GM12878 (cell line): ENCODE measurements at regions not wholly inside any gene's neighbourhood (a gene's known extent, or its start where the extent isn't known, plus 50 kb on each side); places are given as distances from the start of the nearest gene placed in this dataset.
A peak's percentile ranks its signal among the peaks of the same experiment; 100 is the strongest.

Experiments used
- ATAC-seq: fragments of 200-7000 bp; cut with Tn5 transposase; 3 replicates; pipeline ENCODE4 v1.9.1; 2020; ENCODE audit warnings: mild to moderate bottlenecking, moderate library complexity
- BruUV-seq: library from RNA; stranded (reverse); fragments of 400-500 nt; replicated peaks from 2 replicates; lab custom pipeline; 2021; lab: Mats Ljungman, UMichigan
- CTCF ChIA-PET: fragments of 300-600 bp; sonication (Branson Sonifier 250); formaldehyde crosslinking; extraction: SDS; loops from one replicate; lab custom pipeline; 2021; ENCODE audit warnings: inconsistent platforms; lab: Yijun Ruan, JAX
- POLR2A ChIA-PET: fragments of 350-600 bp; formaldehyde crosslinking; extraction: SDS; loops from one replicate; lab custom pipeline; 2021; ENCODE audit warnings: inconsistent platforms; lab: Charles Lee
- RAD21 ChIA-PET: fragments of 300-600 bp; sonication (Branson Sonifier 250); formaldehyde crosslinking; loops from one replicate; lab custom pipeline; 2023; ENCODE audit warnings: antibody characterized with exemption; ENCODE audit not compliant: unreplicated experiment; lab: Charles Lee
- SMC1A ChIA-PET: fragments of 300-600 bp; sonication (Branson Sonifier 250); formaldehyde crosslinking; loops from one replicate; lab custom pipeline; 2023; ENCODE audit not compliant: unreplicated experiment, uncharacterized antibody; lab: Charles Lee
- DNase-seq: peaks from one replicate; pipeline ENCODE4 v3.0.0-alpha.2; 2011; ENCODE audit warnings: low read depth, low spot score
- FAIRE-seq: peaks from 3 replicates; lab custom pipeline; 2011; peaks lifted over from hg19 to GRCh38; lab: Jason Lieb, UNC
- H2AFZ ChIP-seq: 2 replicates; pipeline ENCODE4 v1.6.0; 2011; ENCODE audit warnings: low read depth, low read length, control low read depth; ENCODE audit not compliant: control insufficient read depth
- H3K27ac ChIP-seq: 2 replicates; pipeline ENCODE4 v1.5.1; 2011; ENCODE audit warnings: control low read depth; ENCODE audit not compliant: control insufficient read depth, insufficient read depth
- H3K27me3 ChIP-seq, 2 experiments: replicated peaks in 1 of 2; 2 replicates each; pipeline versions ENCODE4 v1.6.0 to v1.6.1; 2011; ENCODE audit warnings: low read length in 1 of 2; ENCODE audit not compliant: control insufficient read depth in 2 of 2, insufficient read depth in 2 of 2
- H3K36me3 ChIP-seq, 2 experiments: 2 replicates each; pipeline ENCODE4 v1.5.1; 2011; ENCODE audit warnings: low read length in 1 of 2; ENCODE audit not compliant: control insufficient read depth in 2 of 2, insufficient read depth in 2 of 2
- H3K4me1 ChIP-seq: 2 replicates; pipeline ENCODE4 v1.6.1; 2011; ENCODE audit warnings: mild to moderate bottlenecking, low read length, moderate library complexity, mixed read lengths; ENCODE audit not compliant: control insufficient read depth, insufficient read depth
- H3K4me2 ChIP-seq: 2 replicates; pipeline ENCODE4 v1.6.0; 2011; ENCODE audit warnings: control low read depth; ENCODE audit not compliant: control insufficient read depth, insufficient read depth
- H3K4me3 ChIP-seq: fragments of 200-600 bp; sonication (generic); 2 replicates; pipeline ENCODE4 v1.5.1; 2016
- H3K79me2 ChIP-seq: 2 replicates; pipeline ENCODE4 v1.6.0; 2011; ENCODE audit warnings: low read length; ENCODE audit not compliant: control insufficient read depth, insufficient read depth
- H3K9ac ChIP-seq: 2 replicates; pipeline ENCODE4 v1.8.0; 2011; ENCODE audit warnings: low read length, control low read depth, mixed read lengths; ENCODE audit not compliant: control insufficient read depth, insufficient read depth
- H3K9me3 ChIP-seq: replicated peaks from 3 replicates; pipeline ENCODE4 v1.5.1; 2011; ENCODE audit warnings: mild to moderate bottlenecking, low read length; ENCODE audit not compliant: control insufficient read depth, insufficient read depth
- H4K20me1 ChIP-seq: 2 replicates; pipeline ENCODE4 v1.6.0; 2011; ENCODE audit not compliant: control insufficient read depth, insufficient read depth
- ATF7 ChIP-seq: fragments of 450-650 bp; IDR thresholded peaks from 2 replicates; pipeline ENCODE4 v1.6.1; 2016; ENCODE audit warnings: low read depth, mild to moderate bottlenecking
- BMI1 ChIP-seq: fragments of 450-650 bp; IDR thresholded peaks from 2 replicates; pipeline ENCODE4 v1.6.1; 2016; ENCODE audit warnings: mild to moderate bottlenecking, moderate library complexity, borderline replicate concordance
- CTCF ChIP-seq, 3 experiments: IDR thresholded peaks in 2 of 3; conservative IDR thresholded peaks in 1 of 3; 2 replicates each; pipeline ENCODE4 v1.5.1; 2011; ENCODE audit warnings: low read depth in 3 of 3, low read length in 3 of 3, mild to moderate bottlenecking in 3 of 3, control low read depth in 2 of 3, moderate library complexity in 2 of 3, inconsistent platforms in 1 of 3, mixed read lengths in 1 of 3; ENCODE audit not compliant: control insufficient read depth in 2 of 3, insufficient read depth in 1 of 3; ENCODE audit errors: extremely low read depth in 1 of 3
- NFYB ChIP-seq: IDR thresholded peaks from 2 replicates; pipeline ENCODE4 v1.6.1; 2011; ENCODE audit warnings: low read depth, mild to moderate bottlenecking, low read length, improper control_type of control experiment, moderate library complexity; ENCODE audit not compliant: insufficient read depth
- PML ChIP-seq: IDR thresholded peaks from 2 replicates; pipeline ENCODE4 v1.6.1; 2012; ENCODE audit warnings: low read length, inconsistent platforms
- POLR2A ChIP-seq: IDR thresholded peaks from 2 replicates; pipeline ENCODE4 v1.6.1; 2011; ENCODE audit warnings: low read depth, mild to moderate bottlenecking, low read length
- POU2F2 ChIP-seq: IDR thresholded peaks from 3 replicates; pipeline ENCODE4 v1.6.1; 2011; ENCODE audit warnings: low read depth, mild to moderate bottlenecking, low read length, borderline replicate concordance
- RCOR1 ChIP-seq: conservative IDR thresholded peaks from 2 replicates; pipeline ENCODE4 v1.6.1; 2012; ENCODE audit warnings: low read depth, low read length, improper control_type of control experiment
- SMC3 ChIP-seq: IDR thresholded peaks from 2 replicates; pipeline ENCODE4 v1.6.1; 2011; ENCODE audit warnings: low read length, improper control_type of control experiment, borderline replicate concordance
- SRF ChIP-seq, 2 experiments: IDR thresholded peaks; 2 replicates each; pipeline ENCODE4 v1.6.1; 2011; ENCODE audit warnings: low read depth in 2 of 2, low read length in 2 of 2, mild to moderate bottlenecking in 1 of 2, moderate library complexity in 1 of 2
- SUZ12 ChIP-seq: fragments of 200-600 bp; sonication (generic); IDR thresholded peaks from one replicate; pipeline ENCODE4 v1.6.1; 2018; ENCODE audit warnings: antibody characterized with exemption, mild to moderate bottlenecking; ENCODE audit not compliant: unreplicated experiment
- TARDBP ChIP-seq: IDR thresholded peaks from 2 replicates; pipeline ENCODE4 v1.6.1; 2016; ENCODE audit warnings: borderline replicate concordance
- ZBTB4 ChIP-seq: fragments of 450-650 bp; formaldehyde crosslinking; IDR thresholded peaks from 2 replicates; pipeline ENCODE4 v1.4.0; 2022; ENCODE audit warnings: mild to moderate bottlenecking, moderate library complexity
- WGBS: methylation state at CpG from one replicate; pipeline ENCODE4 v1.1.6; 2016; ENCODE audit warnings: low lambda C conversion rate; ENCODE audit not compliant: insufficient replicate concordance, insufficient coverage; ENCODE audit errors: missing lambda C conversion rate; 5-methylcytosine and 5-hydroxymethylcytosine counted together
- in situ Hi-C: fragments of 300-500 bp; cut with MboI; formaldehyde crosslinking; loops from 9 replicates; pipeline ENCODE4 v1.14.3; 2018; ENCODE audit warnings: mixed read lengths
- intact Hi-C: fragments of 100-400 bp; cut with micrococcal nuclease; formaldehyde crosslinking; loops from one replicate; pipeline ENCODE4 v1.14.2; 2022; ENCODE audit not compliant: unreplicated experiment

- no peaks in the 10 kb centered on the region for H3K4me1 ChIP-seq
- H3K36me3 ChIP-seq: no peaks in the 10 kb centered on the region
- DNase-seq (no peak), FAIRE-seq (peak; percentile 13), ATAC-seq (peak; percentile 72)
- no peaks in the 10 kb centered on the region for H3K9me3 ChIP-seq
- no peaks in the 10 kb centered on the region for H3K27me3 ChIP-seq
- SMC1A ChIA-PET: interaction anchor here (0.9 to 1.7 kb wide), 9 partner anchors 17 to 608 kb away, joined by 3 to 7 read pairs (median 3); no protein-coding TSS in a partner anchor
- H3K79me2 ChIP-seq: no peaks in the 10 kb centered on the region
- H3K4me2 ChIP-seq: no peak overlapping the region
- CTCF ChIA-PET: interaction anchor here (0.7 to 2.7 kb wide), 15 partner anchors 8 to 1405 kb away, joined by 3 to 10 read pairs (median 4); no protein-coding TSS in a partner anchor
- BruUV-seq: no TSS peak
- intact Hi-C loops (loop anchor here (2.0 kb wide), 1 partner anchor 605 kb away; no protein-coding TSS in a partner anchor), in situ Hi-C loops (no loop called here)
- RAD21 ChIA-PET: interaction anchor here (0.7 to 1.5 kb wide), 3 partner anchors 605 to 1405 kb away, joined by 3 to 6 read pairs (median 5); no protein-coding TSS in a partner anchor
- H3K27ac ChIP-seq: no peak overlapping the region
- peak; percentile 21 to 52 (median 42); a peak in 4 of 6 replicates for TF ChIP-seq CTCF (IDR thresholded peaks at IDR 0.05 in 2 of 3, conservative IDR thresholded peaks at IDR 0.05 in 1 of 3; ENCODE audit: control insufficient read depth in 2 of 3, extremely low read depth in 1 of 3, insufficient read depth in 1 of 3, low read depth in 3 of 3, low read length in 3 of 3)
- no peak for TF ChIP-seq ATF7
- TF ChIP-seq SMC3: peak; percentile 20; the same call in 1 of the 2 replicates
- 18% methylated on average over 2 of the region's 2 CpGs for WGBS
- H4K20me1 ChIP-seq: no peaks in the 10 kb centered on the region
- H3K4me3 ChIP-seq: no peak overlapping the region
- no peak overlapping the region for H2AFZ ChIP-seq
- H3K9ac ChIP-seq: no peak overlapping the region
- POLR2A ChIA-PET: no interaction called here
Measured at GRCh38 chr5:106269252-106269843, 1401.4 kb downstream of the EFNA5 start.

GRCh38 chr5:106267256-106267655 is 1403.5 kb downstream of the EFNA5 start:
- Histone ChIP-seq H3K27ac (no peak overlapping the region), H3K36me3 (no peaks in the 10 kb centered on the region), H3K27me3 (no peaks in the 10 kb centered on the region), H3K9ac (no peak overlapping the region), H3K9me3 (no peaks in the 10 kb centered on the region), H3K4me2 (no peak overlapping the region), H3K4me1 (no peaks in the 10 kb centered on the region), H2AFZ (no peak overlapping the region), H3K4me3 (no peak overlapping the region), H3K79me2 (no peaks in the 10 kb centered on the region), H4K20me1 (no peaks in the 10 kb centered on the region)
- ChIA-PET POLR2A (no interaction called here), CTCF (no interaction called here), RAD21 (no interaction called here), SMC1A (no interaction called here)
- ATAC-seq (no peak), DNase-seq (no peak), FAIRE-seq (no peak)
- intact Hi-C loops: no loop called here
- WGBS: 25% methylated on average over 3 of the region's 3 CpGs
- in situ Hi-C loops: no loop called here
- no TSS peak for BruUV-seq
- no peak for TF ChIP-seq ZBTB4 (CRISPR knock-in tag)
- no peak for TF ChIP-seq TARDBP
- TF ChIP-seq RCOR1: no peak
- no peak for TF ChIP-seq POU2F2
- TF ChIP-seq POLR2A: no peak
- TF ChIP-seq SUZ12: no peak
- no peak for TF ChIP-seq NFYB
- no peak for TF ChIP-seq BMI1
- no peak for TF ChIP-seq PML
- no peak for TF ChIP-seq SRF (IDR thresholded peaks at IDR 0.05; ENCODE audit: low read depth in 2 of 2, low read length in 2 of 2)
